ENCODE measurements at regions not wholly inside any gene's neighbourhood (a gene's known extent, or its start where the extent isn't known, plus 50 kb on each side); places are given as distances from the start of the nearest gene placed in this dataset.

- Mint-ChIP-seq H3K36me3 (ENCODE audit: low read depth) (no peaks in the 10 kb centered on the region), H3K4me3 (no peak overlapping the region), H3K27me3 (ENCODE audit: insufficient read depth) (no peaks in the 10 kb centered on the region), H3K27ac (no peak overlapping the region), H3K9me3 (peaks cover 7% of the 10 kb centered on the region), H3K4me1 (no peaks in the 10 kb centered on the region)
- no peak overlapping the region for H3K27ac ChIP-seq (ENCODE audit: low read depth, low read length)
- no peak for TF ChIP-seq CTCF (conservative IDR thresholded peaks at IDR 0.05)
- 91 to 98% methylated on average over 4 to 5 of the region's 5 CpGs for WGBS, 2 experiments (ENCODE audit: insufficient coverage in 1 of 2, insufficient read length in 1 of 2)
- no peaks in the 10 kb centered on the region for H3K36me3 ChIP-seq (ENCODE audit: control insufficient read depth, insufficient read depth, low read length)
- H3K27me3 ChIP-seq (ENCODE audit: control insufficient read depth, insufficient read depth, low read length, poor library complexity, severe bottlenecking) = no peaks in the 10 kb centered on the region
- H3K4me1 ChIP-seq (ENCODE audit: control insufficient read depth, insufficient read depth, low read length) = no peaks in the 10 kb centered on the region
- H3K4me3 ChIP-seq (ENCODE audit: low read length) = no peak overlapping the region
- no peak for DNase-seq
- no peaks in the 10 kb centered on the region for H3K9me3 ChIP-seq (ENCODE audit: control insufficient read depth, low read length)
- H3K9ac ChIP-seq (ENCODE audit: extremely low read depth, low read length, poor library complexity, severe bottlenecking) = no peak overlapping the region
These were observed 301.1 kb downstream of the PTPRC start for GRCh38 chr1:198939956-198940355.

GRCh38 chr1:198942466-198942865 lies 303.6 kb downstream of the PTPRC start:
- H3K4me3 Mint-ChIP-seq = no peak overlapping the region
- WGBS, 2 experiments (ENCODE audit: insufficient coverage in 1 of 2, insufficient read length in 1 of 2) = 89 to 92% methylated on average over 2 to 4 of the region's 4 CpGs
- H3K27ac ChIP-seq (ENCODE audit: low read depth, low read length) = no peak overlapping the region
- H3K9me3 Mint-ChIP-seq = peaks cover 7% of the 10 kb centered on the region
- no peak overlapping the region for H3K27ac Mint-ChIP-seq
- no peaks in the 10 kb centered on the region for H3K36me3 ChIP-seq (ENCODE audit: control insufficient read depth, insufficient read depth, low read length)
- H3K9me3 ChIP-seq (ENCODE audit: control insufficient read depth, low read length) = no peaks in the 10 kb centered on the region
- no peaks in the 10 kb centered on the region for H3K4me1 Mint-ChIP-seq
- H3K9ac ChIP-seq (ENCODE audit: extremely low read depth, low read length, poor library complexity, severe bottlenecking) = no peak overlapping the region
- no peak for TF ChIP-seq CTCF (conservative IDR thresholded peaks at IDR 0.05)
- DNase-seq = no peak
- H3K27me3 Mint-ChIP-seq (ENCODE audit: insufficient read depth) = no peaks in the 10 kb centered on the region
- no peaks in the 10 kb centered on the region for H3K36me3 Mint-ChIP-seq (ENCODE audit: low read depth)
- no peaks in the 10 kb centered on the region for H3K27me3 ChIP-seq (ENCODE audit: control insufficient read depth, insufficient read depth, low read length, poor library complexity, severe bottlenecking)
- H3K4me1 ChIP-seq (ENCODE audit: control insufficient read depth, insufficient read depth, low read length) = no peaks in the 10 kb centered on the region
- no peak overlapping the region for H3K4me3 ChIP-seq (ENCODE audit: low read length)

- Histone ChIP-seq H3K4me3 (ENCODE audit: low read length) (no peak overlapping the region), H3K9ac (ENCODE audit: extremely low read depth, low read length, poor library complexity, severe bottlenecking) (no peak overlapping the region), H3K36me3 (ENCODE audit: control insufficient read depth, insufficient read depth, low read length) (no peaks in the 10 kb centered on the region), H3K27me3 (ENCODE audit: control insufficient read depth, insufficient read depth, low read length, poor library complexity, severe bottlenecking) (no peaks in the 10 kb centered on the region), H3K4me1 (ENCODE audit: control insufficient read depth, insufficient read depth, low read length) (no peaks in the 10 kb centered on the region), H3K27ac (ENCODE audit: low read depth, low read length) (no peak overlapping the region), H3K9me3 (ENCODE audit: control insufficient read depth, low read length) (no peaks in the 10 kb centered on the region)
- no peak overlapping the region for H3K27ac Mint-ChIP-seq
- no peak for DNase-seq
- no peaks in the 10 kb centered on the region for H3K4me1 Mint-ChIP-seq
- no peak overlapping the region for H3K4me3 Mint-ChIP-seq
- H3K9me3 Mint-ChIP-seq = peaks cover 7% of the 10 kb centered on the region
- no peak for TF ChIP-seq CTCF (conservative IDR thresholded peaks at IDR 0.05)
- H3K27me3 Mint-ChIP-seq (ENCODE audit: insufficient read depth) = no peaks in the 10 kb centered on the region
- 89 to 91% methylated on average over 2 to 3 of the region's 3 CpGs for WGBS, 2 experiments (ENCODE audit: insufficient coverage in 1 of 2, insufficient read length in 1 of 2)
- no peaks in the 10 kb centered on the region for H3K36me3 Mint-ChIP-seq (ENCODE audit: low read depth)
These were observed 304.8 kb downstream of the PTPRC start for GRCh38 chr1:198943484-198944187.

Data from endodermal cell (in vitro differentiated cells).